HFFc6 (cell line): ENCODE measurements at regions not wholly inside any gene's neighbourhood (a gene's known extent, or its start where the extent isn't known, plus 50 kb on each side); places are given as distances from the start of the nearest gene placed in this dataset.

Source experiments
- DNase-seq: peaks from one replicate; pipeline ENCODE4 v3.0.0-alpha.2; 2018
- H3K27ac Mint-ChIP-seq: 2 replicates; pipeline ENCODE4 v1.8.0; 2020; ENCODE audit warnings: mild to moderate bottlenecking, mixed read lengths
- H3K27me3 Mint-ChIP-seq: 2 replicates; pipeline ENCODE4 v1.8.0; 2021; ENCODE audit warnings: mild to moderate bottlenecking, moderate library complexity, mixed read lengths; ENCODE audit not compliant: insufficient read depth
- H3K36me3 Mint-ChIP-seq: 2 replicates; pipeline ENCODE4 v1.8.0; 2021; ENCODE audit warnings: low read depth, mixed read lengths
- H3K4me1 Mint-ChIP-seq: 2 replicates; pipeline ENCODE4 v1.8.0; 2020; ENCODE audit warnings: low read depth, mixed read lengths
- H3K4me3 Mint-ChIP-seq: 2 replicates; pipeline ENCODE4 v1.8.0; 2020; ENCODE audit warnings: mild to moderate bottlenecking, moderate library complexity, mixed read lengths
- H3K9me3 Mint-ChIP-seq: 2 replicates; pipeline ENCODE4 v1.8.0; 2020; ENCODE audit warnings: mild to moderate bottlenecking, mixed read lengths
- CTCF ChIP-seq: fragments of 200-600 bp; sonication (generic); IDR thresholded peaks from 2 replicates; pipeline ENCODE4 v1.5.0; 2021; ENCODE audit warnings: antibody characterized with exemption, mild to moderate bottlenecking

- DNase-seq = peak; percentile 47
- TF ChIP-seq CTCF = no peak
- H3K9me3 Mint-ChIP-seq = peaks cover 18% of the 10 kb centered on the region
- peak overlapping the region; percentile 83 for H3K27ac Mint-ChIP-seq
- no peaks in the 10 kb centered on the region; the same call in 1 of the 2 replicates for H3K27me3 Mint-ChIP-seq
- peaks cover 16% of the 10 kb centered on the region for H3K36me3 Mint-ChIP-seq
- peak overlapping the region; percentile 19; the same call in 1 of the 2 replicates for H3K4me3 Mint-ChIP-seq
- H3K4me1 Mint-ChIP-seq = peaks cover 27% of the 10 kb centered on the region
Measured at GRCh38 chr2:42888321-42889245, 96.2 kb upstream of the HAAO start.

- peaks cover 16% of the 10 kb centered on the region for H3K36me3 Mint-ChIP-seq
Measured at GRCh38 chr2:42886921-42887320, 94.5 kb upstream of the HAAO start.

GRCh38 chr2:42882756-42883155 is 90.4 kb upstream of the HAAO start:
- Mint-ChIP-seq H3K4me1 (peaks cover 41% of the 10 kb centered on the region), H3K36me3 (no peaks in the 10 kb centered on the region), H3K27me3 (no peaks in the 10 kb centered on the region; the same call in 1 of the 2 replicates), H3K4me3 (no peak overlapping the region), H3K27ac (no peak overlapping the region), H3K9me3 (no peaks in the 10 kb centered on the region)
- TF ChIP-seq CTCF = no peak
- DNase-seq = no peak

More at GRCh38 chr2:42886921-42887320, 94.5 kb upstream of the HAAO start:
- no peak overlapping the region for H3K4me3 Mint-ChIP-seq
- peaks cover 35% of the 10 kb centered on the region for H3K4me1 Mint-ChIP-seq
- peaks cover 18% of the 10 kb centered on the region for H3K9me3 Mint-ChIP-seq
- H3K27me3 Mint-ChIP-seq = no peaks in the 10 kb centered on the region; the same call in none of the 2 replicates
- DNase-seq = no peak
- H3K27ac Mint-ChIP-seq = no peak overlapping the region
- TF ChIP-seq CTCF = no peak

GRCh38 chr2:42881732-42882131 is 89.3 kb upstream of the HAAO start:
- no peak for TF ChIP-seq CTCF
- Mint-ChIP-seq H3K36me3 (no peaks in the 10 kb centered on the region), H3K4me3 (no peak overlapping the region), H3K27me3 (no peaks in the 10 kb centered on the region; the same call in 1 of the 2 replicates), H3K4me1 (peaks cover 38% of the 10 kb centered on the region), H3K27ac (no peak overlapping the region), H3K9me3 (no peaks in the 10 kb centered on the region)
- peak; percentile 25 for DNase-seq

GRCh38 chr2:42880738-42881690 is 88.6 kb upstream of the HAAO start:
- no peaks in the 10 kb centered on the region for H3K9me3 Mint-ChIP-seq
- no peak for DNase-seq
- H3K4me1 Mint-ChIP-seq = peaks cover 33% of the 10 kb centered on the region
- no peak overlapping the region for H3K4me3 Mint-ChIP-seq
- no peaks in the 10 kb centered on the region for H3K36me3 Mint-ChIP-seq
- H3K27me3 Mint-ChIP-seq = no peaks in the 10 kb centered on the region; the same call in 1 of the 2 replicates
- TF ChIP-seq CTCF = no peak
- H3K27ac Mint-ChIP-seq = no peak overlapping the region
